NCI-H1048 (cell line): ENCODE measurements at regions not wholly inside any gene's neighbourhood (a gene's known extent, or its start where the extent isn't known, plus 50 kb on each side); places are given as distances from the start of the nearest gene placed in this dataset.
"Not testable (repeated sequence)": the region's sequence is repeated elsewhere in the genome, so short reads cannot be mapped to it uniquely, and the experiment has no call there.

Experiments
- DNase-seq: peaks from one replicate; lab custom pipeline; 2025; lab: John Stamatoyannopoulos, UW

GRCh38 chr6:80508885-80509630 is 402.6 kb downstream of the BCKDHB start:
- DNase-seq = no peak

- no peak for DNase-seq
These were observed 398.4 kb downstream of the BCKDHB start for GRCh38 chr6:80504882-80505281.

- no peak for DNase-seq
These were observed 397.2 kb downstream of the BCKDHB start for GRCh38 chr6:80503660-80504059.

- no peak for DNase-seq
These were observed 396.4 kb downstream of the BCKDHB start for GRCh38 chr6:80502871-80503270.

GRCh38 chr6:80501636-80502035 is 395.2 kb downstream of the BCKDHB start:
- DNase-seq = no peak

GRCh38 chr6:80497696-80498486 is 391.4 kb downstream of the BCKDHB start:
- DNase-seq = not testable (repeated sequence)

- DNase-seq = no peak
These were observed 383.6 kb downstream of the BCKDHB start for GRCh38 chr6:80489911-80490635.

- DNase-seq = no peak
These were observed 381.7 kb downstream of the BCKDHB start for GRCh38 chr6:80488190-80488589.

GRCh38 chr6:80485494-80485893 is 379.0 kb downstream of the BCKDHB start:
- not testable (repeated sequence) for DNase-seq

- DNase-seq = no peak
These were observed 375.6 kb downstream of the BCKDHB start for GRCh38 chr6:80482056-80482455.

GRCh38 chr6:80480421-80481157 is 374.1 kb downstream of the BCKDHB start:
- no peak for DNase-seq

GRCh38 chr6:80478030-80478429 is 371.6 kb downstream of the BCKDHB start:
- no peak for DNase-seq

- DNase-seq = no peak
These were observed 371.1 kb downstream of the BCKDHB start for GRCh38 chr6:80477591-80477990.

GRCh38 chr6:80472271-80472670 is 365.8 kb downstream of the BCKDHB start:
- no peak for DNase-seq

GRCh38 chr6:80469977-80470376 is 363.5 kb downstream of the BCKDHB start:
- DNase-seq = no peak

- DNase-seq = no peak
These were observed 361.9 kb downstream of the BCKDHB start for GRCh38 chr6:80468398-80468797.

GRCh38 chr6:80467408-80467807 is 360.9 kb downstream of the BCKDHB start:
- no peak for DNase-seq

- DNase-seq = no peak
These were observed 360.5 kb downstream of the BCKDHB start for GRCh38 chr6:80466981-80467380.

- no peak for DNase-seq
These were observed 359.0 kb downstream of the BCKDHB start for GRCh38 chr6:80465513-80465912.

- DNase-seq = no peak
These were observed 358.4 kb downstream of the BCKDHB start for GRCh38 chr6:80464901-80465300.

GRCh38 chr6:80463197-80463596 is 356.7 kb downstream of the BCKDHB start:
- DNase-seq = no peak

GRCh38 chr6:80460257-80460865 is 353.9 kb downstream of the BCKDHB start:
- DNase-seq = no peak
